HepG2 (cell line): ENCODE measurements at regions not wholly inside any gene's neighbourhood (a gene's known extent, or its start where the extent isn't known, plus 50 kb on each side); places are given as distances from the start of the nearest gene placed in this dataset.

Experiments used
- ATAC-seq: fragments of 200-7000 bp; cut with Tn5 transposase; 3 replicates; pipeline ENCODE4 v1.9.1; 2020; ENCODE audit warnings: mild to moderate bottlenecking, moderate library complexity
- BruUV-seq: library from RNA; stranded (reverse); fragments of 400-500 nt; replicated peaks from 2 replicates; lab custom pipeline; 2021; lab: Mats Ljungman, UMichigan
- CTCF ChIA-PET: fragments of 300-600 bp; formaldehyde crosslinking; extraction: SDS; loops from one replicate; lab custom pipeline; 2021; ENCODE audit warnings: low total read pairs, inconsistent platforms, low intra/inter-chr PET ratio; lab: Yijun Ruan, JAX
- POLR2A ChIA-PET: fragments of 350-600 bp; sonication (Branson Sonifier 250); formaldehyde crosslinking; loops from one replicate; lab custom pipeline; 2020; ENCODE audit warnings: antibody characterized with exemption, inconsistent platforms; lab: Yijun Ruan, JAX
- DNase-seq: peaks from one replicate; pipeline ENCODE4 v3.0.0-alpha.2; 2015; ENCODE audit warnings: low spot score
- FAIRE-seq: peaks from 3 replicates; lab custom pipeline; 2011; peaks lifted over from hg19 to GRCh38; lab: Jason Lieb, UNC
- H2AFZ ChIP-seq: one replicate; pipeline ENCODE4 v1.6.1; 2011; ENCODE audit warnings: low read length, inconsistent platforms
- H3K27ac ChIP-seq: fragments of 300-600 bp; 3 replicates; pipeline ENCODE4 v1.8.0; 2011; ENCODE audit warnings: mixed run types, mild to moderate bottlenecking, mixed read lengths, low read length, inconsistent platforms; ENCODE audit not compliant: insufficient read depth; ENCODE audit errors: extremely low read length
- H3K27me3 ChIP-seq, 2 experiments: fragments of 200-600 bp in 1 of 2; 2 replicates in 1 of 2; 3 replicates in 1 of 2; pipeline versions ENCODE4 v1.6.0 to v1.8.0; 2011; ENCODE audit warnings: low read length in 2 of 2, mild to moderate bottlenecking in 2 of 2, moderate library complexity in 2 of 2, inconsistent platforms in 1 of 2; ENCODE audit not compliant: insufficient read depth in 2 of 2, control insufficient read depth in 1 of 2
- H3K36me3 ChIP-seq, 2 experiments: fragments of 200-600 bp in 1 of 2; replicated peaks in 1 of 2; 2 replicates in 1 of 2; 3 replicates in 1 of 2; pipeline versions ENCODE4 v1.5.1 to v1.8.0; 2011; ENCODE audit warnings: low read length in 2 of 2, inconsistent platforms in 1 of 2; ENCODE audit not compliant: insufficient read depth in 2 of 2, control insufficient read depth in 1 of 2
- H3K4me1 ChIP-seq: 2 replicates; pipeline ENCODE4 v1.5.1; 2012; ENCODE audit warnings: low read length, inconsistent platforms; ENCODE audit not compliant: insufficient read depth
- H3K4me2 ChIP-seq: 2 replicates; pipeline ENCODE4 v1.6.0; 2011; ENCODE audit warnings: low read depth, low read length, inconsistent platforms
- H3K4me3 ChIP-seq, 3 experiments: fragments of 200-600 bp in 1 of 3; sonication (generic), shearing (Covaris generic) in 1 of 3; replicated peaks in 1 of 3; 2 replicates each; pipeline ENCODE4 v1.5.1; 2011 to 2016; ENCODE audit warnings: low read length in 3 of 3, inconsistent platforms in 2 of 3, low read depth in 2 of 3, mild to moderate bottlenecking in 2 of 3, control low read depth in 1 of 3, mixed read lengths in 1 of 3; ENCODE audit not compliant: insufficient read depth in 1 of 3
- H3K79me2 ChIP-seq: one replicate; pipeline ENCODE4 v1.6.1; 2011; ENCODE audit warnings: low read length, inconsistent platforms; ENCODE audit not compliant: insufficient read depth
- H3K9ac ChIP-seq: 2 replicates; pipeline ENCODE4 v1.6.0; 2011; ENCODE audit warnings: mild to moderate bottlenecking, low read depth, low read length, inconsistent platforms; ENCODE audit not compliant: insufficient read depth
- H3K9me3 ChIP-seq: 2 replicates; pipeline ENCODE4 v1.5.1; 2012; ENCODE audit warnings: mild to moderate bottlenecking, low read length
- H4K20me1 ChIP-seq: 2 replicates; pipeline ENCODE4 v1.6.0; 2011; ENCODE audit warnings: inconsistent platforms, mild to moderate bottlenecking, low read length, moderate library complexity; ENCODE audit not compliant: insufficient read depth
- FOXK1 ChIP-seq: sonication (generic); formaldehyde crosslinking; IDR thresholded peaks from 2 replicates; pipeline ENCODE4 v1.4.0; 2020; ENCODE audit warnings: low read depth, missing genetic modification reagents, borderline replicate concordance
- IKZF4 ChIP-seq: sonication (generic); formaldehyde crosslinking; IDR thresholded peaks from 2 replicates; pipeline ENCODE4 v1.5.1; 2020; ENCODE audit warnings: borderline replicate concordance, mild to moderate bottlenecking, low read depth, missing genetic modification reagents; ENCODE audit errors: not compliant biosample characterization
- MEF2D ChIP-seq: sonication (generic); formaldehyde crosslinking; IDR thresholded peaks from 2 replicates; pipeline ENCODE4 v1.5.1; 2020; ENCODE audit warnings: mild to moderate bottlenecking, missing genetic modification reagents
- PAF1 ChIP-seq: IDR thresholded peaks from 2 replicates; pipeline ENCODE4 v1.6.1; 2016; ENCODE audit warnings: missing genetic modification reagents, missing compliant biosample characterization
- RORA ChIP-seq: sonication (generic); formaldehyde crosslinking; IDR thresholded peaks from 2 replicates; pipeline ENCODE4 v1.5.0; 2020; ENCODE audit warnings: mild to moderate bottlenecking, missing genetic modification reagents, moderate library complexity
- SOX5 ChIP-seq: IDR thresholded peaks from 2 replicates; pipeline ENCODE4 v1.6.1; 2016; ENCODE audit warnings: borderline replicate concordance
- THYN1 ChIP-seq: sonication (generic); formaldehyde crosslinking; IDR thresholded peaks from 2 replicates; pipeline ENCODE4 v1.8.1; 2023; ENCODE audit warnings: low read depth, mild to moderate bottlenecking, moderate library complexity, missing genetic modification reagents, borderline replicate concordance
- ZBTB8A ChIP-seq: sonication (generic); formaldehyde crosslinking; IDR thresholded peaks from 2 replicates; pipeline ENCODE4 v1.4.0; 2020; ENCODE audit warnings: mild to moderate bottlenecking, low read depth, missing genetic modification reagents, borderline replicate concordance
- ZMYM4 ChIP-seq: sonication (generic); formaldehyde crosslinking; IDR thresholded peaks from 2 replicates; pipeline ENCODE4 v1.8.1; 2023; ENCODE audit warnings: mild to moderate bottlenecking, missing genetic modification reagents
- ZNF589 ChIP-seq: sonication (generic); formaldehyde crosslinking; conservative IDR thresholded peaks from 2 replicates; pipeline ENCODE4 v1.8.0; 2022; ENCODE audit warnings: mild to moderate bottlenecking, moderate library complexity, missing genetic modification reagents
- ZNF629 ChIP-seq: sonication (generic); formaldehyde crosslinking; conservative IDR thresholded peaks from 2 replicates; pipeline ENCODE4 v1.5.0; 2020; ENCODE audit warnings: missing genetic modification reagents
- whole genome bisulfite sequencing: methylation state at CpG from one replicate; pipeline ENCODE4 v1.1.6; 2017; ENCODE audit warnings: low lambda C conversion rate; 5-methylcytosine and 5-hydroxymethylcytosine counted together
- in situ Hi-C: cut with HindIII; loops from 2 replicates; pipeline ENCODE4 v1.10.0; 2017; ENCODE audit warnings: low pct_unique_long_range_greater_than_20kb; ENCODE audit not compliant: extremely low pct_ligation_motif_present
- intact Hi-C: fragments of 100-400 bp; cut with micrococcal nuclease; formaldehyde crosslinking; loops from one replicate; pipeline ENCODE4 v1.10.0; 2022; ENCODE audit not compliant: unreplicated experiment
- TF ChIP-seq, protein P1 (sequence below): IDR thresholded peaks from 2 replicates; pipeline ENCODE4 v1.6.1; 2016; ENCODE audit warnings: low read depth
- TF ChIP-seq, protein P2 (sequence below): sonication (generic); formaldehyde crosslinking; IDR thresholded peaks from 2 replicates; pipeline ENCODE4 v1.9.0; 2021; ENCODE audit warnings: missing genetic modification reagents, borderline replicate concordance

DNA sequence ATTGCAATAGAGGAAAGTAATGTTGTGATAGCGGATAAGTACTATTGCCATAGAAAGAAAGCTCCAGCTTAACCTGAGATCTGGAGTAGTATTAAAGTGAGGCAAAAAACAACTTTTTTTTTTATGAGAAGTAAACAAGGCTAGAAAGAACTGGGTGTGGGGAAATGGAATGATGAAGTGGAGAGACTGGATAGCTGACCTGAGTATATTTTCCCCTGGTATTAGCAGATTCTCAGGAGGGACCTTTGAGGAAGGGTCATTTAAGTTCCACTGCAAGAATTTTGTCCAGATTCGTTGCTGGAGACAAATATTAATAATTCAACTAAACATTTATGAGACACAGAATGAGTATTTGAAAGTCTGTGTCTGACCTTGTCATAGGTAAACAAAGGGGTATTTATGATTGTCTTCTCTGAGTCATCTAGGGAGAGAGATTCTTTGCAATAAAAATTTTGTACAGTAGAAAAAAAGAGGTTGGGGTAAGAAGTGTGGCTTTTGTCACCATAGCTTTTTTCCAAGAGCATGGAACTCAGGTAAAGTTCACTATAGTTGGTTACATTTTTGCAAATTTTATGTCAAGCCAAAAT, 2095.9 kb downstream of the ARAP2 start:
- Histone ChIP-seq H3K4me2 (no peak overlapping the region), H3K27me3 (no peaks in the 10 kb centered on the region), H3K27ac (no peak overlapping the region), H3K36me3 (no peaks in the 10 kb centered on the region), H3K4me1 (no peaks in the 10 kb centered on the region), H3K4me3 (no peak overlapping the region), H3K9me3 (no peaks in the 10 kb centered on the region; the same call in 1 of the 2 replicates), H4K20me1 (no peaks in the 10 kb centered on the region), H2AFZ (no peak overlapping the region), H3K9ac (no peak overlapping the region), H3K79me2 (no peaks in the 10 kb centered on the region)
- FAIRE-seq: no peak
- DNase-seq: no peak
- in situ Hi-C loops (no loop called here), intact Hi-C loops (no loop called here)
- no TSS peak for BruUV-seq
- CTCF ChIA-PET: no interaction called here
- POLR2A ChIA-PET: no interaction called here
- TF ChIP-seq ZMYM4 (no peak), ZNF589 (CRISPR knock-in tag) (no peak), SOX5 (CRISPR knock-in tag) (no peak), THYN1 (CRISPR knock-in tag) (no peak), RORA (CRISPR knock-in tag) (no peak), ZBTB8A (CRISPR knock-in tag) (no peak), FOXK1 (CRISPR knock-in tag) (no peak), IKZF4 (CRISPR knock-in tag) (no peak), MEF2D (no peak), ZNF629 (CRISPR knock-in tag) (no peak), PAF1 (CRISPR knock-in tag) (no peak)
- TF ChIP-seq, protein P1, sequence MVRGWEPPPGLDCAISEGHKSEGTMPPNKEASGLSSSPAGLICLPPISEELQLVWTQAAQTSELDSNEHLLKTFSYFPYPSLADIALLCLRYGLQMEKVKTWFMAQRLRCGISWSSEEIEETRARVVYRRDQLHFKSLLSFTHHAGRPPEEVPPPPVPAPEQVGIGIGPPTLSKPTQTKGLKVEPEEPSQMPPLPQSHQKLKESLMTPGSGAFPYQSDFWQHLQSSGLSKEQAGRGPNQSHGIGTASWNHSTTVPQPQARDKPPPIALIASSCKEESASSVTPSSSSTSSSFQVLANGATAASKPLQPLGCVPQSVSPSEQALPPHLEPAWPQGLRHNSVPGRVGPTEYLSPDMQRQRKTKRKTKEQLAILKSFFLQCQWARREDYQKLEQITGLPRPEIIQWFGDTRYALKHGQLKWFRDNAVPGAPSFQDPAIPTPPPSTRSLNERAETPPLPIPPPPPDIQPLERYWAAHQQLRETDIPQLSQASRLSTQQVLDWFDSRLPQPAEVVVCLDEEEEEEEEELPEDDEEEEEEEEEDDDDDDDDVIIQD (CRISPR knock-in tag): no peak
- TF ChIP-seq, protein P2, sequence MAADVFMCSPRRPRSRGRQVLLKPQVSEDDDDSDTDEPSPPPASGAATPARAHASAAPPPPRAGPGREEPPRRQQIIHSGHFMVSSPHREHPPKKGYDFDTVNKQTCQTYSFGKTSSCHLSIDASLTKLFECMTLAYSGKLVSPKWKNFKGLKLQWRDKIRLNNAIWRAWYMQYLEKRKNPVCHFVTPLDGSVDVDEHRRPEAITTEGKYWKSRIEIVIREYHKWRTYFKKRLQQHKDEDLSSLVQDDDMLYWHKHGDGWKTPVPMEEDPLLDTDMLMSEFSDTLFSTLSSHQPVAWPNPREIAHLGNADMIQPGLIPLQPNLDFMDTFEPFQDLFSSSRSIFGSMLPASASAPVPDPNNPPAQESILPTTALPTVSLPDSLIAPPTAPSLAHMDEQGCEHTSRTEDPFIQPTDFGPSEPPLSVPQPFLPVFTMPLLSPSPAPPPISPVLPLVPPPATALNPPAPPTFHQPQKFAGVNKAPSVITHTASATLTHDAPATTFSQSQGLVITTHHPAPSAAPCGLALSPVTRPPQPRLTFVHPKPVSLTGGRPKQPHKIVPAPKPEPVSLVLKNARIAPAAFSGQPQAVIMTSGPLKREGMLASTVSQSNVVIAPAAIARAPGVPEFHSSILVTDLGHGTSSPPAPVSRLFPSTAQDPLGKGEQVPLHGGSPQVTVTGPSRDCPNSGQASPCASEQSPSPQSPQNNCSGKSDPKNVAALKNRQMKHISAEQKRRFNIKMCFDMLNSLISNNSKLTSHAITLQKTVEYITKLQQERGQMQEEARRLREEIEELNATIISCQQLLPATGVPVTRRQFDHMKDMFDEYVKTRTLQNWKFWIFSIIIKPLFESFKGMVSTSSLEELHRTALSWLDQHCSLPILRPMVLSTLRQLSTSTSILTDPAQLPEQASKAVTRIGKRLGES (CRISPR knock-in tag): no peak
- ATAC-seq: no peak
- WGBS: 17% methylated on average over 2 of the region's 2 CpGs
